ENCODE measurements at regions not wholly inside any gene's neighbourhood (a gene's known extent, or its start where the extent isn't known, plus 50 kb on each side); places are given as distances from the start of the nearest gene placed in this dataset.

DNA sequence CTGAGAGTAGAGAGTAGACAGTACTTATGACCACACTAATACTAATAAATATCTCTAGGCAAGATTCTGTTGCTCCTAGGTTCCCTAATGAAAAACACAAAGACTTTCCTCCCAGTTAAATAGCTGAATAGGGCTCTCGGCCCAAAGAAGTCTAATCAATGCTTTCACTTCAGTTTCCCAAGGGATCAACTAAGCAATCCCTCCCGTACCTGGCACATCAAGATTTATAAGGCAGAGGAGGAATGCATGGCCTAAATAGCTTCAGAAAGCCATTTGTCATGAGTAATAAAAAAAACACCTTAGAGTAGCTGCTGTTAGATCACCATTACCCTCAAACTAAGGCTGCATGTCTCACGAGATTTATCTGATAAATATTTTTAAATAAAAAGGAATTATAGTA lies 56.8 kb upstream of the EXOC1L start:
- TF ChIP-seq ZNF70 (CRISPR knock-in tag; IDR thresholded peaks at IDR 0.05) (no peak), ISL1 (CRISPR knock-in tag; IDR thresholded peaks at IDR 0.05) (peak; percentile 56)
- no peak for ATAC-seq

DNA sequence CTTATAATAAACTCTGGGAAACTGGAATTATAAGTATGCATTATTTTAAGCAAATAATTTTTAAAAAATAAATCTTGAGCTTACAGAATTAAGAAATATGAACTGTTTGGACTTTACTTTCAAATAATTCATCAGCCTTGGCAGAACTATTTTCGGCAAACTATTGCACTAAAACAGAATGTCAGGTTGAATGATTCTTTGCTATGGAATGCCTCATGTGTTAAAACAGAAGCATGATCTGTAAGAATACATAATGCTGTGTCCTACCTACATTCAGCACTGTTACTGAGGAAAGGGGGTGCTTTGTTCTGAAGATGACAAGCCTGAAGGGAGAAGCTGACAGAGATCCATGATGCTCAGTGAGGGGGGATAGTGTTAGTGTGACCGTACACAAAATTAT lies 55.6 kb upstream of the EXOC1L start:
- ATAC-seq = no peak
- TF ChIP-seq, protein P1, sequence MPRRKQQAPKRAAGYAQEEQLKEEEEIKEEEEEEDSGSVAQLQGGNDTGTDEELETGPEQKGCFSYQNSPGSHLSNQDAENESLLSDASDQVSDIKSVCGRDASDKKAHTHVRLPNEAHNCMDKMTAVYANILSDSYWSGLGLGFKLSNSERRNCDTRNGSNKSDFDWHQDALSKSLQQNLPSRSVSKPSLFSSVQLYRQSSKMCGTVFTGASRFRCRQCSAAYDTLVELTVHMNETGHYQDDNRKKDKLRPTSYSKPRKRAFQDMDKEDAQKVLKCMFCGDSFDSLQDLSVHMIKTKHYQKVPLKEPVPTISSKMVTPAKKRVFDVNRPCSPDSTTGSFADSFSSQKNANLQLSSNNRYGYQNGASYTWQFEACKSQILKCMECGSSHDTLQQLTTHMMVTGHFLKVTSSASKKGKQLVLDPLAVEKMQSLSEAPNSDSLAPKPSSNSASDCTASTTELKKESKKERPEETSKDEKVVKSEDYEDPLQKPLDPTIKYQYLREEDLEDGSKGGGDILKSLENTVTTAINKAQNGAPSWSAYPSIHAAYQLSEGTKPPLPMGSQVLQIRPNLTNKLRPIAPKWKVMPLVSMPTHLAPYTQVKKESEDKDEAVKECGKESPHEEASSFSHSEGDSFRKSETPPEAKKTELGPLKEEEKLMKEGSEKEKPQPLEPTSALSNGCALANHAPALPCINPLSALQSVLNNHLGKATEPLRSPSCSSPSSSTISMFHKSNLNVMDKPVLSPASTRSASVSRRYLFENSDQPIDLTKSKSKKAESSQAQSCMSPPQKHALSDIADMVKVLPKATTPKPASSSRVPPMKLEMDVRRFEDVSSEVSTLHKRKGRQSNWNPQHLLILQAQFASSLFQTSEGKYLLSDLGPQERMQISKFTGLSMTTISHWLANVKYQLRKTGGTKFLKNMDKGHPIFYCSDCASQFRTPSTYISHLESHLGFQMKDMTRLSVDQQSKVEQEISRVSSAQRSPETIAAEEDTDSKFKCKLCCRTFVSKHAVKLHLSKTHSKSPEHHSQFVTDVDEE (CRISPR knock-in tag; IDR thresholded peaks at IDR 0.05) = no peak
- TF ChIP-seq TOX (CRISPR knock-in tag; IDR thresholded peaks at IDR 0.05; ENCODE audit: borderline replicate concordance) (no peak), OSR1 (CRISPR knock-in tag; IDR thresholded peaks at IDR 0.05) (no peak), ZNF8 (CRISPR knock-in tag; IDR thresholded peaks at IDR 0.05) (no peak), ZNF70 (CRISPR knock-in tag; IDR thresholded peaks at IDR 0.05) (no peak), TCF4 (CRISPR knock-in tag; IDR thresholded peaks at IDR 0.05; ENCODE audit: borderline replicate concordance) (no peak), CSDC2 (CRISPR knock-in tag; IDR thresholded peaks at IDR 0.05) (no peak)
- TF ChIP-seq, protein P2, sequence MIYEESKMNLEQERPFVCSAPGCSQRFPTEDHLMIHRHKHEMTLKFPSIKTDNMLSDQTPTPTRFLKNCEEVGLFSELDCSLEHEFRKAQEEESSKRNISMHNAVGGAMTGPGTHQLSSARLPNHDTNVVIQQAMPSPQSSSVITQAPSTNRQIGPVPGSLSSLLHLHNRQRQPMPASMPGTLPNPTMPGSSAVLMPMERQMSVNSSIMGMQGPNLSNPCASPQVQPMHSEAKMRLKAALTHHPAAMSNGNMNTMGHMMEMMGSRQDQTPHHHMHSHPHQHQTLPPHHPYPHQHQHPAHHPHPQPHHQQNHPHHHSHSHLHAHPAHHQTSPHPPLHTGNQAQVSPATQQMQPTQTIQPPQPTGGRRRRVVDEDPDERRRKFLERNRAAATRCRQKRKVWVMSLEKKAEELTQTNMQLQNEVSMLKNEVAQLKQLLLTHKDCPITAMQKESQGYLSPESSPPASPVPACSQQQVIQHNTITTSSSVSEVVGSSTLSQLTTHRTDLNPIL (CRISPR knock-in tag; IDR thresholded peaks at IDR 0.05; ENCODE audit: low read depth) = no peak

DNA sequence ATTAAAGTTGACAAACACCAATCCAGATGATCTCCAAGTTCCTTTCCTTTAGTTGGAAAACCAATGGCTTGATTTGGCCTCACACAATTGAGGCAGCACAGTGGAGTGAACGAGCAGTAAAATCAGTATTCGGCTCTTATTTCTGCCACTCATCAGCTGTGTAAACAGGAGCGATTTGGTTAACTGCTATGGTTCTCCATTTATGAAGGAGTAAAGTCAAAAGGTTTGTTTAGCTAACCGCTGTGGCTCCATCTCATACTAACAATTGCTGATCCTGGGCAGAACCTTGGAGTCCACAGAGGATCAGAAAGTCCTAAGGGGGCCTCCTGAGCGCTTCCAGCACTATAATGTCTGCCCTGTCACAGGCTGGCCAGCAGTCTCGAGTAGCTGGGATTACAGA lies 54.5 kb upstream of the EXOC1L start:
- no peak for ATAC-seq
- TF ChIP-seq, protein P2 (CRISPR knock-in tag; IDR thresholded peaks at IDR 0.05; ENCODE audit: low read depth) = no peak
- no peak for TF ChIP-seq PPARA (CRISPR knock-in tag; IDR thresholded peaks at IDR 0.05; ENCODE audit: borderline replicate concordance)
- no peak for TF ChIP-seq ZNF8 (CRISPR knock-in tag; IDR thresholded peaks at IDR 0.05)
- TF ChIP-seq, protein P1 (CRISPR knock-in tag; IDR thresholded peaks at IDR 0.05) = no peak
- TF ChIP-seq TCF4 (CRISPR knock-in tag; IDR thresholded peaks at IDR 0.05; ENCODE audit: borderline replicate concordance) = no peak
- no peak for TF ChIP-seq ZFP3 (CRISPR knock-in tag; IDR thresholded peaks at IDR 0.05)
- TF ChIP-seq ISL1 (CRISPR knock-in tag; IDR thresholded peaks at IDR 0.05) = no peak
- TF ChIP-seq, protein P3, sequence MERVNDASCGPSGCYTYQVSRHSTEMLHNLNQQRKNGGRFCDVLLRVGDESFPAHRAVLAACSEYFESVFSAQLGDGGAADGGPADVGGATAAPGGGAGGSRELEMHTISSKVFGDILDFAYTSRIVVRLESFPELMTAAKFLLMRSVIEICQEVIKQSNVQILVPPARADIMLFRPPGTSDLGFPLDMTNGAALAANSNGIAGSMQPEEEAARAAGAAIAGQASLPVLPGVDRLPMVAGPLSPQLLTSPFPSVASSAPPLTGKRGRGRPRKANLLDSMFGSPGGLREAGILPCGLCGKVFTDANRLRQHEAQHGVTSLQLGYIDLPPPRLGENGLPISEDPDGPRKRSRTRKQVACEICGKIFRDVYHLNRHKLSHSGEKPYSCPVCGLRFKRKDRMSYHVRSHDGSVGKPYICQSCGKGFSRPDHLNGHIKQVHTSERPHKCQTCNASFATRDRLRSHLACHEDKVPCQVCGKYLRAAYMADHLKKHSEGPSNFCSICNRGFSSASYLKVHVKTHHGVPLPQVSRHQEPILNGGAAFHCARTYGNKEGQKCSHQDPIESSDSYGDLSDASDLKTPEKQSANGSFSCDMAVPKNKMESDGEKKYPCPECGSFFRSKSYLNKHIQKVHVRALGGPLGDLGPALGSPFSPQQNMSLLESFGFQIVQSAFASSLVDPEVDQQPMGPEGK (CRISPR knock-in tag; IDR thresholded peaks at IDR 0.05; ENCODE audit: borderline replicate concordance) = no peak
- TF ChIP-seq ZNF70 (CRISPR knock-in tag; IDR thresholded peaks at IDR 0.05) = no peak
- no peak for TF ChIP-seq TOX (CRISPR knock-in tag; IDR thresholded peaks at IDR 0.05; ENCODE audit: borderline replicate concordance)
- TF ChIP-seq CSDC2 (CRISPR knock-in tag; IDR thresholded peaks at IDR 0.05) = no peak
- TF ChIP-seq ESRRG (CRISPR knock-in tag; IDR thresholded peaks at IDR 0.05) = no peak
- TF ChIP-seq GLIS3 (CRISPR knock-in tag; IDR thresholded peaks at IDR 0.05) = no peak
- TF ChIP-seq, protein P4, sequence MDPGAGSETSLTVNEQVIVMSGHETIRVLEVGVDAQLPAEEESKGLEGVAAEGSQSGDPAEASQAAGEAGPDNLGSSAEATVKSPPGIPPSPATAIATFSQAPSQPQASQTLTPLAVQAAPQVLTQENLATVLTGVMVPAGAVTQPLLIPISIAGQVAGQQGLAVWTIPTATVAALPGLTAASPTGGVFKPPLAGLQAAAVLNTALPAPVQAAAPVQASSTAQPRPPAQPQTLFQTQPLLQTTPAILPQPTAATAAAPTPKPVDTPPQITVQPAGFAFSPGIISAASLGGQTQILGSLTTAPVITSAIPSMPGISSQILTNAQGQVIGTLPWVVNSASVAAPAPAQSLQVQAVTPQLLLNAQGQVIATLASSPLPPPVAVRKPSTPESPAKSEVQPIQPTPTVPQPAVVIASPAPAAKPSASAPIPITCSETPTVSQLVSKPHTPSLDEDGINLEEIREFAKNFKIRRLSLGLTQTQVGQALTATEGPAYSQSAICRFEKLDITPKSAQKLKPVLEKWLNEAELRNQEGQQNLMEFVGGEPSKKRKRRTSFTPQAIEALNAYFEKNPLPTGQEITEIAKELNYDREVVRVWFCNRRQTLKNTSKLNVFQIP (CRISPR knock-in tag; IDR thresholded peaks at IDR 0.05; ENCODE audit: borderline replicate concordance, low read depth) = no peak
- no peak for TF ChIP-seq BACH2 (CRISPR knock-in tag; IDR thresholded peaks at IDR 0.05; ENCODE audit: borderline replicate concordance)
- no peak for TF ChIP-seq RARB (CRISPR knock-in tag; IDR thresholded peaks at IDR 0.05)
- TF ChIP-seq OSR1 (CRISPR knock-in tag; IDR thresholded peaks at IDR 0.05) = no peak
- no peak for TF ChIP-seq ZC3H10 (CRISPR knock-in tag; IDR thresholded peaks at IDR 0.05)
- TF ChIP-seq, protein P5, sequence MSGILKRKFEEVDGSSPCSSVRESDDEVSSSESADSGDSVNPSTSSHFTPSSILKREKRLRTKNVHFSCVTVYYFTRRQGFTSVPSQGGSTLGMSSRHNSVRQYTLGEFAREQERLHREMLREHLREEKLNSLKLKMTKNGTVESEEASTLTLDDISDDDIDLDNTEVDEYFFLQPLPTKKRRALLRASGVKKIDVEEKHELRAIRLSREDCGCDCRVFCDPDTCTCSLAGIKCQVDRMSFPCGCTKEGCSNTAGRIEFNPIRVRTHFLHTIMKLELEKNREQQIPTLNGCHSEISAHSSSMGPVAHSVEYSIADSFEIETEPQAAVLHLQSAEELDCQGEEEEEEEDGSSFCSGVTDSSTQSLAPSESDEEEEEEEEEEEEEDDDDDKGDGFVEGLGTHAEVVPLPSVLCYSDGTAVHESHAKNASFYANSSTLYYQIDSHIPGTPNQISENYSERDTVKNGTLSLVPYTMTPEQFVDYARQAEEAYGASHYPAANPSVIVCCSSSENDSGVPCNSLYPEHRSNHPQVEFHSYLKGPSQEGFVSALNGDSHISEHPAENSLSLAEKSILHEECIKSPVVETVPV (CRISPR knock-in tag; IDR thresholded peaks at IDR 0.05) = no peak

All from SK-N-SH treated with all-trans-retinoic acid at 6 μM for 48 hours (cell line).